Activated naive CD8-positive, alpha-beta T cell treated with anti-CD3 and anti-CD28 coated beads, Interleukin-2, amount 10 ng/mL, durations not matched to agents 7 days and 5 days (primary cell): ENCODE measurements at regions not wholly inside any gene's neighbourhood (a gene's known extent, or its start where the extent isn't known, plus 50 kb on each side); places are given as distances from the start of the nearest gene placed in this dataset.
"Not testable (repeated sequence)": the region's sequence is repeated elsewhere in the genome, so short reads cannot be mapped to it uniquely, and the experiment has no call there.

ENCODE experiments used
- ATAC-seq: fragments of 150-1000 bp; cut with Tn5 transposase; one replicate; pipeline ENCODE4 v1.10.0; 2021; ENCODE audit warnings: low read depth, moderate library complexity
- POLR2A ChIA-PET: fragments of 350-600 bp; sonication (Branson Sonifier 250); formaldehyde crosslinking; loops from one replicate; lab custom pipeline; 2021; ENCODE audit warnings: antibody characterized with exemption; lab: Charles Lee
- DNase-seq: peaks from one replicate; pipeline ENCODE4 v3.0.0; 2021
- H3K27ac Mint-ChIP-seq: one replicate; pipeline ENCODE4 v1.8.0; 2022; ENCODE audit warnings: mild to moderate bottlenecking, mixed read lengths
- H3K27me3 Mint-ChIP-seq: one replicate; pipeline ENCODE4 v1.8.0; 2022; ENCODE audit warnings: mild to moderate bottlenecking, moderate library complexity, mixed read lengths
- H3K36me3 Mint-ChIP-seq: one replicate; pipeline ENCODE4 v1.8.0; 2021; ENCODE audit warnings: mild to moderate bottlenecking, mixed read lengths
- H3K4me1 Mint-ChIP-seq: one replicate; pipeline ENCODE4 v1.8.0; 2021; ENCODE audit warnings: mixed read lengths
- H3K4me3 Mint-ChIP-seq: one replicate; pipeline ENCODE4 v1.8.0; 2022; ENCODE audit warnings: mild to moderate bottlenecking, moderate library complexity, mixed read lengths
- H3K9me3 Mint-ChIP-seq: one replicate; pipeline ENCODE4 v1.8.0; 2021; ENCODE audit warnings: mixed read lengths

DNA sequence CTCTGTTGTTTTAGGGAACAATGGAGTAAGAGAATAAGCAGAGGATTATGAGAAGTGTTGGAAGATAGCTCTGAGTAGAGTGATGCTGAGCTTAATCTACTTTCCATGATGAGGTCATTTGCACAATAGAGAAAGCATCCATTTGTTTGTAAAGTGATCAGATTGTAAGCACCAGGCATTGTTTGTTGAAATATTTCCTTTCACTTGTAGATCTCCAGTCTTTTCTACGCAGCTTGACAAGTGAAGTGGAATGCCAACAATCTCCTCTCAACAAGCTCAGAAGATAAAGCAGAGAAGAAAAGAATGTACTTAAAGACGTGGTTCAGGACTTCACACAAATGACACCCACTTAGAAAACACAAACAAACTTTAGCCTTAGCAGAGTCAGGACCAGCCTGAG lies 80.1 kb upstream of the MARCKS start:
- Mint-ChIP-seq H3K27me3 (peaks cover 2% of the 10 kb centered on the region), H3K4me1 (no peaks in the 10 kb centered on the region), H3K9me3 (no peaks in the 10 kb centered on the region), H3K27ac (no peak overlapping the region), H3K4me3 (no peak overlapping the region), H3K36me3 (no peaks in the 10 kb centered on the region)
- POLR2A ChIA-PET, result no interaction called here
- ATAC-seq (no peak), DNase-seq (no peak)

DNA sequence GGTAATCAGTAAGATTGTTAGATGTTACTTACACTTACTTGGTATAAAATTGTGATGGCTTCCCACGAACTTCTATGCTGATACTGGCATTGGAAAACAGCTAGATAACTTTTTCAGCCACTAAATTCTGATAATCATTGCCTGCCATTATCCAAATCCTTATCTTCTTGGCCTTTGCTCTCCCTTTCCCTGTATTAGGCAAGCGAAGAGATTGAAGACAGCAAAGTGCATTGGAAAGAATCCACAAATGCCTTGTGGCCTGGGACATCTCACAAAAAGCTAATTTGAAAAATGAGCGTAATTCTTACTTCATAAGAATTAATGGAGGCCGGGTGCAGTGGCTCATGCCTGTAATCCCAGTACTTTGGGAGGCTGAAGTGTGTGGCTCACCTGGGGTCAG lies 79.5 kb upstream of the MARCKS start:
- Mint-ChIP-seq H3K27ac (no peak overlapping the region), H3K9me3 (no peaks in the 10 kb centered on the region), H3K4me3 (no peak overlapping the region), H3K27me3 (peaks cover 2% of the 10 kb centered on the region), H3K36me3 (no peaks in the 10 kb centered on the region), H3K4me1 (no peaks in the 10 kb centered on the region)
- ATAC-seq, result no peak
- no peak for DNase-seq
- POLR2A ChIA-PET, result no interaction called here

DNA sequence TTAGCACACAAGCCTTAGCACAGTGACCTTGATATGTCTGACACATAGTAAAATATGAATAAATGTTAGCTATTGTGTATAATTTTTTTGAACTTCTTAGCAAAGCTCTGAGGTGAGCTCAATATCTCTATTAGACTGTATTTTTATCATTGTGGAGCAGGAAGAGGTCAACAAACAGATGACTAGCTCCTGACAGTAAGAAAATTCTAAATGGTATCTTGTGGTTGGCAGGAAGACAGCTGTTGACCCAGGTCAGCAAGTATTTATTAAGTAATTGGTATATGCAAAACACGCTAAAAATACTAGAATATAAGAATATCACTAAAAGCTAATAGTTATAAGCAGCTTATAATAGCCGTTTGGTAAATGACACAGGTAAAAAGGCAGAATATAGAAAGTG lies 77.5 kb upstream of the MARCKS start:
- POLR2A ChIA-PET, result no interaction called here
- no peak overlapping the region for H3K4me3 Mint-ChIP-seq
- no peak for DNase-seq

DNA sequence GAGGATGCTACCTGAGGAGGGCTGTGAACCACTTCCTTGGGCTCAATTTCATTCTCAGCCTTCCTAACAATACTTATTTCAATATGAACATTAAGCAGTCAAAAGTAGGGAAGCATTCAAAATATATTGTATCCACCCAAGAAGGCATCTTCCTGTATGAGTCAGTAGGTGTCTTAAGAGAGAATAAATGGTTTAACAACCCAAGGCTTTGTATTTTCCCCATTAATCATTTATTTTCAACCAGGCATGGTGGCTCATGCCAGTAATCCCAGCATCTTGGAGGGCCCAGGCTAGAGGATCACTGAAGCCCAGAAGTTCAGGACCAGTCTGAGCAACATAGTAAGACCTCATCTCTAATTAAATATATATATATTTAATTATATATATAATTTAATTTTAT lies 74.5 kb upstream of the MARCKS start:
- no peaks in the 10 kb centered on the region for H3K36me3 Mint-ChIP-seq
- H3K4me3 Mint-ChIP-seq, result no peak overlapping the region
- no peak for DNase-seq
- H3K9me3 Mint-ChIP-seq, result no peaks in the 10 kb centered on the region
- POLR2A ChIA-PET, result no interaction called here
- H3K27me3 Mint-ChIP-seq, result peaks cover 6% of the 10 kb centered on the region
- H3K4me1 Mint-ChIP-seq, result no peaks in the 10 kb centered on the region
- no peak overlapping the region for H3K27ac Mint-ChIP-seq
- ATAC-seq, result no peak

More for the DNA sequence above, 77.5 kb upstream of the MARCKS start:
- H3K27ac Mint-ChIP-seq, result no peak overlapping the region
- H3K36me3 Mint-ChIP-seq, result no peaks in the 10 kb centered on the region
- peaks cover 2% of the 10 kb centered on the region for H3K27me3 Mint-ChIP-seq
- ATAC-seq, result no peak
- no peaks in the 10 kb centered on the region for H3K9me3 Mint-ChIP-seq
- H3K4me1 Mint-ChIP-seq, result no peaks in the 10 kb centered on the region

DNA sequence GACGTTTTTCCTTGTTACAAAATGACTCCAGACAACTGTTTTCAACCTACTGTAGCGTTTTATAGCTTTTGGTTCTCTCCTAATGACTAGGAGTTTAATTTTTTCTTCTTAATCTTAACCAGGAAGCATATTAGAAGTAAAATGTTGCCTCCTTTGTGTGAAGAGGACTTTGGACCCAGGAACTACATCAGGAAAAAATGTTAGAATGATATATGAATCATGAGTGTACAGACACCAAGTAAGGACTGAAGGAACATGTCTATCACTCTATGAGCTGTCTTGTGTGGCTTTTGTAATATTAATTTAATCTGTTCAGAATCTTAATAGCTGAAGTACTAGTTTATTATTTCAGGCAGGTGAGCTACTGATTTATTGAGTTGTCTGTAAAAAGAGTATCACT lies 71.0 kb upstream of the MARCKS start:
- H3K27me3 Mint-ChIP-seq, result peaks cover 8% of the 10 kb centered on the region
- H3K4me3 Mint-ChIP-seq, result no peak overlapping the region
- POLR2A ChIA-PET, result no interaction called here
- ATAC-seq (no peak), DNase-seq (no peak)
- H3K36me3 Mint-ChIP-seq, result no peaks in the 10 kb centered on the region
- H3K9me3 Mint-ChIP-seq, result no peaks in the 10 kb centered on the region
- H3K4me1 Mint-ChIP-seq, result no peaks in the 10 kb centered on the region
- H3K27ac Mint-ChIP-seq, result no peak overlapping the region

DNA sequence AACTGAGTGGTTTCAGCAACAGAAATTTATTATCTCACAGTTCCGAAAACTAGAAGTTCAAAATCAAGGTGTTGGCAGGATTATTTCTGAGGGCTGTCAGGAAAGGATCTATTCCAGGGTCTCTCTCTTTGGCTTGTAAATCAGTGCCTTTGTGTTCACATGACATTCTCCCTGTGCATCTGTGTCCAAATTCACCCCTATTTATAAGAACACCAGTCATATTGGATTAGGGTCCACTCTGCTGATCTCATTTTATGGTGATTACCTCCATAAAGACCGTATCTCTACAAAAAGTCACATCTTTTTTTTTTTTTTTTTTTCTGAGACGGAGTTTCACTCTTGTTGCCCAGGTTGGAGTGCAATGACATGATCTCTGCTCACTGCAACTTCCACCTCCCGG lies 68.6 kb upstream of the MARCKS start:
- Mint-ChIP-seq H3K27me3 (peaks cover 9% of the 10 kb centered on the region), H3K4me3 (no peak overlapping the region), H3K4me1 (peaks cover 2% of the 10 kb centered on the region), H3K9me3 (no peaks in the 10 kb centered on the region), H3K36me3 (no peaks in the 10 kb centered on the region), H3K27ac (no peak overlapping the region)
- DNase-seq, result no peak
- no peak for ATAC-seq
- POLR2A ChIA-PET, result no interaction called here

DNA sequence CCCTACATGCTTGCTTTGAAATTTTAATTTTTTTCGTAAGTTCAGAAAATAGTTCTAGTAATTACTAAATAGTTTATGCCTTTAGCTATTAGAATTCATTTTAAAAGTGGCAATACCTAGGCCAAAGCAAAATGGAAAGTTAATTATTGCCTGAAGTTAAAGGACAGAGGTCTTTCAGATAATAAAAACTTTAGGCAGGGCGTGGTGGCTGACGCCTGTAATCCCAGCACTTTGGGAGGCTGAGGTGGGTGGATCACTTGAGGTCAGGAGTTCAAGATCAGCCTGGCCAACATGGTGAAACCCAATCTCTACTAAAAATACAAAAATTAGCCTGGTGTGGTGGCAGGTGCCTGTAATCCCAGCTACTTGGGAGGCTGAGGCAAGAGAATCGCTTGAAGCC lies 65.9 kb upstream of the MARCKS start:
- H3K4me3 Mint-ChIP-seq, H3K9me3 Mint-ChIP-seq, H3K4me1 Mint-ChIP-seq, POLR2A ChIA-PET, H3K27me3 Mint-ChIP-seq, DNase-seq, ATAC-seq, H3K27ac Mint-ChIP-seq, H3K36me3 Mint-ChIP-seq: not testable (repeated sequence)

DNA sequence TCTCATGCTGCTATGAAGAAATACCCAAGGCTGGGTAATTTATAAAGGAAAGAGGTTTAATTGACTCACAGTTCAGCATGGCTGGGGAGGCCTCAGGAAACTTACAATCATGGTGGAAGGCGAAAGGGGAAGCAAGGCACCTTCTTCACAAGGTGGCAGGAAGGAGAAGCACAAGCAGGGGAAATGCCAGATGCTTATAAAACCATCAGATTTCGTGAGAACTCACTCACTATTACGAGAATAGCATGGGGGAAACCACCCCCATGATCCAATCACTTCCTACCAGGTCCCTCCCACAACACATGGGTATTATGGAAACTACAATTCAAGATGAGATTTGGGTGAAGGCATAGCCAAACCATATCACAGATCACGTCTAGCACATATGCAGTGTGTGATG lies 61.8 kb upstream of the MARCKS start:
- H3K4me1 Mint-ChIP-seq, H3K4me3 Mint-ChIP-seq, H3K9me3 Mint-ChIP-seq, ATAC-seq, H3K27me3 Mint-ChIP-seq, H3K27ac Mint-ChIP-seq, H3K36me3 Mint-ChIP-seq, DNase-seq, POLR2A ChIA-PET: not testable (repeated sequence)

DNA sequence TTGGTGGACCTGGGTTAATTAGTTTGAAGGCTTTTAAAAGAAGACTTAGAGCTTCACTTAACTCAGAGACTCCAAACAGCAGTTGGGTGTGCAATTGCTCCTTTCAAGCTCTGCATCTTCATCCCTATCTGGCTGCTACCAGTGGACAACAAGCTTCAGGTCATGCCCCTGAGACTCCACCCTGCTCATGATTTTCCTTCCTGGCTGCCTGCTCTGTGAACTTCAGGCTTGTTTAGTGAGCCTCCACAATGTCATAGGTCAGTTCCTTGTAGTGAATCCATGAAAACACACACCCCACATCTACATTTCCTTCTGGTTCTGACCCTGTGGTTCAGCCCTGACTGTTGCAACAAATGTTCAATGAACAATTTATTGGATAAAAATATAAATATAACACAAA lies 61.1 kb upstream of the MARCKS start:
- H3K4me1 Mint-ChIP-seq, result peaks cover 2% of the 10 kb centered on the region
- no peaks in the 10 kb centered on the region for H3K9me3 Mint-ChIP-seq
- DNase-seq, result no peak

DNA sequence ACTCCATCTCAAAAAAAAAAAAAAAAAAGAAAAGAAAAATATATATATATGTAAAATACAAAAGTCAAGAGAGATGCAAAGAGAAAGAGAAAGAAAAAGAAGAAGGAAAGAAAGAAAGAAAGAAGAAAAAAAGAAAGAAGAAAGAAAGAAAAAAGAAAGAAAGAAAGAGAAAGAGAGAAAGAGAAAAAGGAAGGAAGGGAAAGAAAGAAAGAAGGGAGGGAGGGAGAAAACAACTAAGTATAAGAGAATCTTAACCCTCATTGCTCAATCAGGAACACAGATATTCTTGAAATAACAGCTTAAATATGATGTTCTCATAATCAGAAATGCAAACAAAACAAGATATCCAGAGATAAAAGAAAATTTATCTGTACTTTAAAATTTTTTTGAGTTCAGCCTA lies 54.4 kb upstream of the MARCKS start:
- Mint-ChIP-seq H3K4me3 (no peak overlapping the region), H3K36me3 (no peaks in the 10 kb centered on the region), H3K27me3 (peaks cover 2% of the 10 kb centered on the region), H3K4me1 (no peaks in the 10 kb centered on the region), H3K9me3 (no peaks in the 10 kb centered on the region), H3K27ac (no peak overlapping the region)
- ATAC-seq (no peak), DNase-seq (no peak)
- POLR2A ChIA-PET, result no interaction called here

More for the DNA sequence above, 61.1 kb upstream of the MARCKS start:
- H3K27me3 Mint-ChIP-seq, result peaks cover 2% of the 10 kb centered on the region
- no peak for ATAC-seq
- H3K36me3 Mint-ChIP-seq, result no peaks in the 10 kb centered on the region
- no peak overlapping the region for H3K27ac Mint-ChIP-seq
- no peak overlapping the region for H3K4me3 Mint-ChIP-seq
- POLR2A ChIA-PET, result no interaction called here

DNA sequence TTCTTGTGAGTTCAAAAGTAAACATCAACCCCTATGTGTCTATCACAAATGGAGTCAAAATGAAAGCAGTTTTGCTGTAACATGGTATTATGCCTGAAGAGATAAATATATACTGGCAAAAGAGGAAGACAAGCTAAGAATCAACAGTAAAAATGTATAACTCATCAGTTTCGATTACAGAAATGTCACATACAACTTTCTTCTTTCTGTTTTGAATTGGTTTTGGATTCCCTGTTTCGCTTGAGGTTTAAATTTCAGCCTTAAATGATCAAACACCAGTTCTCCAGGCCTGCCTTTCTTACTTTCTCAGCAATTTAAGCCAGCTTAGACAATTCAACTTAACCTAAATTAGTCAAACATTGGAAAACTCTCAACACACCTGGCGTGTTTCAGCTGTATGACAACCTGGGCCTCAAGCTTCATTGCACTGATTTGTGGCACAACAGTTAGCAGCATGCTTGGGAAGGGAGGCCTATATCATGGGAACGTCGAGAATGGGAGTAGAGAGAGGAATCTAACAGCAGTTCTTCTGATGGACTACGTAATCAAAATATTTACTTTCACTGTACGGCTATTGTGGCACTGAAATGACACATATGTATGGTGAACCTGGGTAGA lies 51.9 kb upstream of the MARCKS start:
- peaks cover 2% of the 10 kb centered on the region for H3K27me3 Mint-ChIP-seq
- no peak for ATAC-seq
- DNase-seq, result no peak
- no peak overlapping the region for H3K4me3 Mint-ChIP-seq
- no peak overlapping the region for H3K27ac Mint-ChIP-seq
- H3K9me3 Mint-ChIP-seq, result no peaks in the 10 kb centered on the region
- H3K4me1 Mint-ChIP-seq, result peaks cover 1% of the 10 kb centered on the region
- H3K36me3 Mint-ChIP-seq, result no peaks in the 10 kb centered on the region
- POLR2A ChIA-PET, result no interaction called here

DNA sequence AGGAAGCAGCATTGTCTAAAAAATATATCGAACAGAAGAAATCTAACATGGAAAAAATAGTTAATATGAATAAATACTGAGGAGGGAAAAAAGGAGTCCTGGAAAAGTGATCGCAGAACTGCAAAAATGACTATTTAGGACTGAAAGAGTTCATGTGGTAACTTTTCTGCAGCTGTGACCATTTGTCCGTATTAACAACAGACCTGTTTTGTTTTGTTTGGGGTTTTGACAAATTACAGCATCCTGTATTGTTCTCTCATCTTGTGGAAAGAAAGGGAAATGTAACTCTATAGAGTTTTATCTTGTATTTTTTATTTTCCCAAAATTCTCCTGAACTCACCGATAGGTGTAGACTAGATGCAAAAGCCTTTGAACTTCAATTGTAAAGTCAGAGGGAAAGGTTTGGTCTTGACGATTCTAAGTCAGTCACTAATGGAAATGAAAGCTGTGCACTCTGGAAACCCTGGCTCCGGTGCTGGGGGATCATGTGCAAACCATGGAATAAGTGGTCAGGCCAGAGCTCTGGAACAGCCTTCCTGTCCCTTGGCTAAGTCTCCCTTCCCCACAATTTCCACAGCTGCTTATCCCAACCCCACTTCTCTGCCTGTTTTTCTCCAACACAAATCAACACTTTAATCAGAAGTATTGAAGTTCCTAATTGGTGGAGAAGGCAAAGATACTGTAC lies 51.2 kb upstream of the MARCKS start:
- H3K9me3 Mint-ChIP-seq, result no peaks in the 10 kb centered on the region
- DNase-seq, result no peak
- H3K27ac Mint-ChIP-seq, result no peak overlapping the region
- H3K4me3 Mint-ChIP-seq, result no peak overlapping the region
- peaks cover 1% of the 10 kb centered on the region for H3K4me1 Mint-ChIP-seq
- POLR2A ChIA-PET, result no interaction called here
- ATAC-seq, result no peak
- peaks cover 2% of the 10 kb centered on the region for H3K27me3 Mint-ChIP-seq
- H3K36me3 Mint-ChIP-seq, result no peaks in the 10 kb centered on the region
